SIG-M5 treated with dmso at 0.1 percent for 504 hours (cell line): ENCODE measurements at regions not wholly inside any gene's neighbourhood (a gene's known extent, or its start where the extent isn't known, plus 50 kb on each side); places are given as distances from the start of the nearest gene placed in this dataset.
"Not testable (repeated sequence)": the region's sequence is repeated elsewhere in the genome, so short reads cannot be mapped to it uniquely, and the experiment has no call there.

Source experiments
- DNase-seq: peaks from one replicate; lab custom pipeline; 2025; ENCODE audit not compliant: unreplicated experiment; lab: John Stamatoyannopoulos, UW

DNA sequence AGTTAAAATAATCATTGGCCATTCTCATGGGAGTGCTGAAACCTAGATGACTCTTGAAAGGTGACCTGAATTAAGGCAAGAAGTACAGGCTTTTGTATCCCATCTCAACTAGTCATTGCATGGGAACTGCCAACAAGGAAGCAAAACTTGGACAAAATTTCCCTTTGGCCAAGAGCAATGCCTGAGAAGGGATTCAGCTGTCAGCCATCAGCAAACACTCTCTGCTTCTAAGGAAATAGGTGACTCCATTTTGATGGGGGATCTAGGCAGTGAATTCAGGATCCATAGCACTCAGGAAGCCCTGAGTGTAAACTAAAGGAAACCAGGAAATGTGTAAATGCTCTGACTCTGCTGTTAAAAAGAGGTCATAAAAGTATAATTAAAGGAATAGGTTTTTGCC, 221.5 kb upstream of the TMEM229A start:
- no peak for DNase-seq

- no peak for DNase-seq
Observed at GRCh38 chr7:124251636-124252035, 218.8 kb upstream of the TMEM229A start.

- DNase-seq: no peak
Observed at GRCh38 chr7:124250297-124251034, 217.6 kb upstream of the TMEM229A start.

DNA sequence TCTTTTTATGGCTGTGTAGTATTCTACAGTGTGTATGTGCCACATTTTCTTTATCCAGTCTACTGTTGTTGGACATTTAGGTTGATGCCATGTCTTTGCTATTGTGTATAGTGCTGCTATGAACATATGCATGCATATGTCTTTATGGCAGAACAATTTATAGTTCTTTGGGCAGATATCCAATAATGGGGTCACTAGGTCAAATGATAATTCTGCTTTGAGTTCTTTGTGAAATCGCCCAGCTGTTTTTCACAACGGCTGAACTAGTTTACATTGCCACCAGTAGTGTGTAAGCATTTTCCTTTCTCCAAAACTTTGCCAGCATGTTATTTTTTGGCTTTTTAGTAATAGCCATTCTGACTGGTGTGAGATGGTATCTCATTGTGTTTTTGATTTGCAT, 214.8 kb upstream of the TMEM229A start:
- DNase-seq: no peak

- DNase-seq: no peak
Observed at GRCh38 chr7:124246262-124246863, 213.5 kb upstream of the TMEM229A start.

DNA sequence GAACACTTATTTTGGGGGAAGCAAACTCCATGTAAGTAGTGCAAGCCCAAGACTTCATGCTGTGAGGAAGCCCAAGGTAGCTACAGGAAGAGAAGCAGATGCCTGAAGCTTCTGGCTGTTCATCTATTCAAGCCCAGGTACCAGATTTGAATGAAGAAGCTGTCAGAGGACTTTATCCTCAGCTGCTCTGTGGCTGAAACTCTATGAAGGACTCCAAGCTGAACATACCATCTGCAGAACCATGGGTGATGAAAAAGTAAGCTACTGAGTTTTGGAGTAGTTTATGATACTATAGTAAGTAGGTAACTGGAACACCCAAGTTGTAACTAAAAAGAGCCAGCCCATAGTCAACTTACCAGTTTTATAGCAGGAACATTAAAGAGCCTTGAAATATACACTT, 211.6 kb upstream of the TMEM229A start:
- not testable (repeated sequence) for DNase-seq

- no peak for DNase-seq
Observed at GRCh38 chr7:124219681-124220080, 186.8 kb upstream of the TMEM229A start.

GRCh38 chr7:124208642-124209041, 175.8 kb upstream of the TMEM229A start:
- DNase-seq: no peak

DNA sequence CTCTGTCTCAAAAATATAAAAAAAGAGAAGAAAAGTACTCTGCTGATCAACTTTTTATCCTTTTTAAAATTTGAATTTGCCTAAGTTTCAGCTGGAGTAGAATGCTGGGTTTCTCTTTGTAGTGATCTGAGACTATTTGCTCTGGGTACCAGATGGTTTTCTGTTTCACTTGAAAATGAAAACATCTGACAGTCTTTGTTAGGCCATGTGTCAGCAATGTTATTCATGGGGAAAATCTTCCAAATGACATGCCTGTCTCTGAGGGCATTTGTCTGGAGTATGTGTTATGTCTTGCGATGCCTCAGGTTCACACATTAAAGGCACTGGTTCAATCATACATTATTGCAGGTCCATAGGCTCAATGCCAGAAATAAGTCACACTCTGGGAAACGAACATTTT, 175.3 kb upstream of the TMEM229A start:
- no peak for DNase-seq

- no peak for DNase-seq
Observed at GRCh38 chr7:124205526-124205925, 172.7 kb upstream of the TMEM229A start.

- DNase-seq: no peak
Observed at GRCh38 chr7:124202546-124202945, 169.7 kb upstream of the TMEM229A start.

GRCh38 chr7:124201768-124202349, 169.0 kb upstream of the TMEM229A start:
- DNase-seq: no peak

DNA sequence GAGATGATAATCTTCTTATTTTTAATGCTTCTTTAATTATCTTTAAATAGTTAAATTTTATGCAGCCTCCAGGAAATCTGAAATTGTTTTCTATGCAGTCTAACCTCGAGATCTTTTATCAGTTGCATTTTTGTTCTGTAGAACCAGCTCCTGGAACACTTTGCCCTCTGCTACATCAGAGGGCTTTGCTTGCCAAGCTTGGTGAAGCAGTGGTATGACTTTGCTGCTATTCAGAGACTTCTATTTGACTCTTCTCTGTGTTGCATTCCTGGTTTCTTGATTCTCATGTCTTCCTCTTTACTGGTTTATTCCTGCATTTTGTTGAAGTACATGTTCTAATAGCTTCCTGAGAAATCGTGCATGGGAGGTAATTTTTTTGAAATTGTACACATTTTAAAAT, 163.7 kb upstream of the TMEM229A start:
- no peak for DNase-seq

GRCh38 chr7:124192885-124193284, 160.0 kb upstream of the TMEM229A start:
- DNase-seq: no peak

GRCh38 chr7:124191713-124192112, 158.8 kb upstream of the TMEM229A start:
- DNase-seq: no peak

- no peak for DNase-seq
Observed at GRCh38 chr7:124191030-124191429, 158.2 kb upstream of the TMEM229A start.

DNA sequence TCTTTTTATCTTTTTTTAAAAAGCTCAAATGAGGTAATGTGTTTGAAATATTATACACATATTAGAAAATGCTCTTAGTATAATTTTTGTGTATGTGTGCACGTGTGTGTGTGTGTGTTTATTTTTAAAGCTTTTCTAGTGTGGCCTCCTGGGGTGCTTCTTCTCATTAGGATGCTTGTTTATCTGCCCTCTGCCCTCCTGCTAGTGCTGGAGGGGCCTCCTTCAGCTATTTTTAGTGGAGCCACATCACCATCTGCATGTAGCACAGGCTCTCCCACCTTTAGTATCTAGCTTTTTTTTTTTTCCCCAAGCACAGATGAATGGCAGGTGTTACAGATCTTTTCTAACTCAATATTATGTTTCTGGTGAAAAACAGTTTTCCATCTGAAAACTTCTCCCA, 155.7 kb upstream of the TMEM229A start:
- DNase-seq: no peak

GRCh38 chr7:124187962-124188361, 155.1 kb upstream of the TMEM229A start:
- no peak for DNase-seq

DNA sequence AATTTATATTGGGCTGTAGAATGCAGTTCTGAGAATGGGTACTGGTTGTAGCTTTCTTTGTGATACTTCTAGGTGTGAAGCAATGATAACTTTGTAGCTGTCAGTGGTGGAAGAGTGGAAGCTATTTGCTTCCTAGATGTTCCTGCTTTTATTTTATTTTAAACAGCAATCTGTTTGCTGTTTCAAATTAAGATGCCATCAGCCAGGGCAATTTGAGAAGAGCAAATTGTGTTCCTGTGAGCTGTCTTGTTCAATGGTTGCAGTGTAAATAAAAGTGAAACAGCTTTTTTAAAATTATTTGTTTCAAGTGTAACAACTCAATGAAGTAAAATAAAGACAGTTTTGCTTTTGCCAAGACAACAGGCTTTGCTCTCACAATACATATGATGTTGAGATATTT, 150.8 kb upstream of the TMEM229A start:
- no peak for DNase-seq

- DNase-seq: no peak
Observed at GRCh38 chr7:124179641-124180040, 146.8 kb upstream of the TMEM229A start.

GRCh38 chr7:124177891-124178290, 145.0 kb upstream of the TMEM229A start:
- DNase-seq: no peak

DNA sequence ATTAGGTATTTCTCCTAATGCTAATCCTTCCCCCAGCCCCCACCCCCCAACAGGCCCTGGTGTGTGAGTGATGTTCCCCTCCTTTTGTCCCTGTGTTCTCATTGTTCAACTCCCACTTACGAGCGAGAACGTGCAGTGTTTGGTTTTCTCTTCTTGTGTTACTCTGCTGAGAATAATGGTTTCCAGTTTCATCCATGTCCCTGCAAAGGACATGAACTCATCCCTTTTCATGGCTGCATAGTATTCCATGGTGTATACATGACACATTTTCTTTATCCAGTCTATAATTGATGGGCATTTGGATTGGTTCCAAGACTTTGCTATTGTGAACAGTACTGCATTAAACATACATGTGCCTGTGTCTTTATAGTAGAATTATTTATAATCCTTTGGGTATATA, 138.9 kb upstream of the TMEM229A start:
- not testable (repeated sequence) for DNase-seq

DNA sequence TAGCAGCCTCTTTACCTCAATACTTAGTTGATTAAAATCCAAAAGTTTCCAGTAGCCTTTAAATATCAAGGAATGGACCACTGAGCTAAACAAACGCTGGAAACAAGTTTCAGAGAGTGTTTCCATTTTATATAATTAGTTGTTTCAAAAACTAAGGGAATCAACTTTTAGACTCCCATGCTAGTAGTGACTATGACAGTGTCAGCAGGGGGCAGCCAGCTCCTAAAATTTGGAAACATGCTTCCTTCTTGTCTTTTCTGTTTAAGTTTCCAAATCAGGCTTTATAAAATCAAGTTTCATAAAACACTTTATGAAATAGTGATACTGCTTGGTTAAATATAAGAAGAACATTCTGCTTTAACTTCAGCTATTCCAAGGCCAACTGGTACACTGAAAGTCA, 138.2 kb upstream of the TMEM229A start:
- no peak for DNase-seq
